ENCODE measurements at regions not wholly inside any gene's neighbourhood (a gene's known extent, or its start where the extent isn't known, plus 50 kb on each side); places are given as distances from the start of the nearest gene placed in this dataset.

DNA sequence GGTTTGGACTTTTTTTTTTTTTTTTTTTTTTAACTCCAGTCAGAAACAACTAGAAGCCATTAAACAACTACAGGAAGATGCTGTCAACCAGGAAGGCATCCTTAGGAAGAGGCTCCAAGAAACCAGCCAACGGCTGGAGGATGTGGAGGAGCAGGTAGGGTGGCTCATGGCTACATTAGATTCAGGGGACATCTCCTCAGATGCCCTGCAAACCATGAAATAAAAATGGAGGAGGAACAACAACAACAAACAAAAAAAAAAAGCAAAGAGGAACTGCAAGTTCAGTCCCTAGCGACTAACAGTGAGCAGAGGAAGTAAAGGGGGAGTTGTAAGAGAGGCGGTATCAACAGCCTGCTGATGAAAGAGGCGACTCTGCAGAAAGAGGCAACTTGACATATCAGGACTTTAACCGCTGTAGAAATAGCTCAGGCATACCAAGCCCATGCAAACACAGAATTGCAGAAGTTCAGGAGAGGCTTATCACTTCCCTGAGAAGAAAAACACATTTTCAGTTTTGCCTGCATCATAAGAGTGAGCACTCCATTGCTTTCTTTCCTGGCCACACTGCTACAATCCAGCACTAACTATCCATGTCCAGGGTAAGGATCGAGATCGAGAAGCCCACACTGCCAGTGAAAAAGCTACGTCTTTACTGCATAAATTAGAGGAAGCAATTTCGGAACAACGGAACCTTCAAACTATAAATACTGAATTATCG is 103.5 kb upstream of the BCAT1 start:
- no peak for DNase-seq (ENCODE audit: low spot score)
- no peak overlapping the region for H3K27ac ChIP-seq
- TF ChIP-seq, protein P1, sequence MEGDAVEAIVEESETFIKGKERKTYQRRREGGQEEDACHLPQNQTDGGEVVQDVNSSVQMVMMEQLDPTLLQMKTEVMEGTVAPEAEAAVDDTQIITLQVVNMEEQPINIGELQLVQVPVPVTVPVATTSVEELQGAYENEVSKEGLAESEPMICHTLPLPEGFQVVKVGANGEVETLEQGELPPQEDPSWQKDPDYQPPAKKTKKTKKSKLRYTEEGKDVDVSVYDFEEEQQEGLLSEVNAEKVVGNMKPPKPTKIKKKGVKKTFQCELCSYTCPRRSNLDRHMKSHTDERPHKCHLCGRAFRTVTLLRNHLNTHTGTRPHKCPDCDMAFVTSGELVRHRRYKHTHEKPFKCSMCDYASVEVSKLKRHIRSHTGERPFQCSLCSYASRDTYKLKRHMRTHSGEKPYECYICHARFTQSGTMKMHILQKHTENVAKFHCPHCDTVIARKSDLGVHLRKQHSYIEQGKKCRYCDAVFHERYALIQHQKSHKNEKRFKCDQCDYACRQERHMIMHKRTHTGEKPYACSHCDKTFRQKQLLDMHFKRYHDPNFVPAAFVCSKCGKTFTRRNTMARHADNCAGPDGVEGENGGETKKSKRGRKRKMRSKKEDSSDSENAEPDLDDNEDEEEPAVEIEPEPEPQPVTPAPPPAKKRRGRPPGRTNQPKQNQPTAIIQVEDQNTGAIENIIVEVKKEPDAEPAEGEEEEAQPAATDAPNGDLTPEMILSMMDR (conservative IDR thresholded peaks at IDR 0.05; ENCODE audit: low read depth) = no peak
- CTCF ChIA-PET = interaction anchor here (1.0 to 1.4 kb wide), 2 partner anchors 10 to 40 kb away, joined by 4 to 7 read pairs; no protein-coding TSS in a partner anchor
- POLR2A ChIA-PET (ENCODE audit: low non-redundant PET) = no interaction called here

DNA sequence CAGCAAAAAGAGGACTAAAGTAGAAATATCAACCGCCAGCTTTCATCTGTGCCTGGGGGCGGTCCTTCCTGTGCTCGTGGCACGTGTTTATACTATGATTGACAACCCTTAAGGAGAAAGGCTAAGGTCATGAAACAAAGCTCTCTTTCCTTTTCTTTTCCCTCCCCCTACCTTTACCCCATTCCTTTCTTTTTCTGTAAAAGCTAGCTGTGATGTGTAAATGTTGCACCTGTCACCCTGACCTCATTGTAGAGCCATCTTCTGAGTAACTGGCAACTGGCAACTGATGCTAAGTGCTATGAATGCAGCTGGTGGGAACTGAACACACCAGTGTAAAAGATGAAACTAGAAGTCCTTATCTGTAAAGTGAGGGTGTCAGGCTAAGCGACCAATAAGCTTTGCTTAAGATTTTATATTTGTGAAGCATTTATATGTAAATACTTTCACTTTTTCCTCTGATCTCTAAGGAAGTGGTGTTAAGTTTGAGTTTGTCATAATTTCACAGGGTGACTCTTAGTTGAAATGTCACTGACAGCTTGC is 102.8 kb upstream of the BCAT1 start:
- POLR2A ChIA-PET (ENCODE audit: low non-redundant PET) = no interaction called here
- CTCF ChIA-PET = no interaction called here
- no peak overlapping the region for H3K27ac ChIP-seq
- no peak for DNase-seq (ENCODE audit: low spot score)
- TF ChIP-seq, protein P1 (conservative IDR thresholded peaks at IDR 0.05; ENCODE audit: low read depth) = no peak

DNA sequence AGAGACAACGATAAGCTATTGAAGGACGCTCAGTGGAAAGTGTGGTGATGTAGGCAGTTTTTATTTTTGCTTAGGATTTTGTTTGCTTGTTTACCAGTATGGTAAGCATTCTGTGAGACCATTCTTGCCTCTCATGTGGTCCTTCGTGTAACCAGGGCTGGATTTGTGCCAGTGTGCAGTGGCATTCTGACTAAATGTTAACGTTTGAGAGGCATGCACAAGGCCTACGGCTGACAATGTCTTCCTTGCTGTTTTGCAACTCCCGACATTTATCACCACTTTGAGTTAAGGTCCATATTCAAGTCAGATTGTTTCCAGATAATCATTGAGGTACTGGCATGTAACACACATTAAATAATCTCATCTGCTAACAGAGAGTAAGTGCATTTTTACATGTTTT is 102.3 kb upstream of the BCAT1 start:
- POLR2A ChIA-PET (ENCODE audit: low non-redundant PET) = no interaction called here
- TF ChIP-seq, protein P1 (conservative IDR thresholded peaks at IDR 0.05; ENCODE audit: low read depth) = no peak
- H3K27ac ChIP-seq = no peak overlapping the region
- DNase-seq (ENCODE audit: low spot score) = no peak
- CTCF ChIA-PET = no interaction called here

DNA sequence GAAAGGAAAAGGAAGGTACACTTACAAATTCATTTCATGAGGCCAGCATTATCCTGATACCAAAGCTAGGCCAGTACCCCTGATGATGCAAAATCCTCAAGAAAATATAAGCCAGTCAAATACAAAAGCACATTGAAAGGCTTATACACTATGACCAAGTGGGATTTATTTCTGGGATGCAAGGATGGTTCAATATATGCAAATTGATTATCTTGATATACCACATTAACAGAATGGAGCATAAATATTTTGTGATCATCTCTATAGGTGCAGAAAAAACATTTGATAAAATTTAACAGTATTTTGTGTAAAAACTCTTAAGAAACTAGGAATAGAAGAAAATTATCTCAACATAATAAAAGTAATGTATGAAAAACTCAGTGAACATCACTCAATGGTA is 97.0 kb upstream of the BCAT1 start:
- ChIA-PET CTCF (interaction anchor here (0.7 kb wide), 1 partner anchor 287 kb away, joined by 3 read pairs; no protein-coding TSS in a partner anchor), POLR2A (ENCODE audit: low non-redundant PET) (no interaction called here)
- TF ChIP-seq, protein P1 (conservative IDR thresholded peaks at IDR 0.05; ENCODE audit: low read depth) = no peak
- H3K27ac ChIP-seq = no peak overlapping the region
- DNase-seq (ENCODE audit: low spot score) = no peak

DNA sequence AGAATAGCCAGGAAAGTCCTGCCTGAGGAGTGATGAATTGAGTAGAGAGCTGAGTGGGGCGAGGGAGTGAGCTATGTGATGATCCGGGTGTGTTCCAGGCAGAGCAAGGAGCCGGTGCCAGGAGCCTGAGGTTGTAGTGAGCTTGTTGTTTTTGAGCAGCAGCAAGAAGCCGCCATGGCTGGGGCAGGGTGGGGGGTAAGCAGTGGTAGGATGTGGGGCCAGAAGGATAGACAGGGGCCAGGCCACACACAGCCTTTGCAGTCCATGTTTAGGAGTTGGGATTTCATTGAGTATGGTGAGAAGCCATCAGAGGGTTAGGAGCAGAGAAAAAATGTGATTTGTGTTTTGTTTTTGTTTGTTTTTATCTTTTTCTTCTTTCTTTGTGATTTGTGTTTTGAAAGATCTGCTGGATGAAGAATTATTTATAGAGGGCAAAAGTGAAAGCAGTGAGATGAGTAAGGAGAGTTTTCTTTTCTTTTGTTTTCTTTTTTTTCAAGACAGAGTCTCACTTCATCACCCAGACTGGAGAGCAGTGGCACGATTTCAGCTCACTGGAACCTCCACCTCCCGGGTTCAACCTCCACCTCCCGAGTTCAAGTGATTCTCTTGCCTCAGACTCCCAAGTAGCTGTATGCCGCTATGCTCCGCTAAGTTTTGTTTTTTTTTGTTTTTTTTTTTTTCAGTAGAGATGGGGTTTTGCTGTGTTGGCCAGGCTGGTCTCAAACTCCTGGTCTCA is 92.3 kb upstream of the BCAT1 start:
- CTCF ChIA-PET = interaction anchor here (0.6 to 1.1 kb wide), 3 partner anchors 13 to 421 kb away, joined by 3 to 4 read pairs (median 3); no protein-coding TSS in a partner anchor
- TF ChIP-seq, protein P1 (conservative IDR thresholded peaks at IDR 0.05; ENCODE audit: low read depth) = no peak
- DNase-seq (ENCODE audit: low spot score) = no peak
- POLR2A ChIA-PET (ENCODE audit: low non-redundant PET) = no interaction called here
- no peak overlapping the region for H3K27ac ChIP-seq

DNA sequence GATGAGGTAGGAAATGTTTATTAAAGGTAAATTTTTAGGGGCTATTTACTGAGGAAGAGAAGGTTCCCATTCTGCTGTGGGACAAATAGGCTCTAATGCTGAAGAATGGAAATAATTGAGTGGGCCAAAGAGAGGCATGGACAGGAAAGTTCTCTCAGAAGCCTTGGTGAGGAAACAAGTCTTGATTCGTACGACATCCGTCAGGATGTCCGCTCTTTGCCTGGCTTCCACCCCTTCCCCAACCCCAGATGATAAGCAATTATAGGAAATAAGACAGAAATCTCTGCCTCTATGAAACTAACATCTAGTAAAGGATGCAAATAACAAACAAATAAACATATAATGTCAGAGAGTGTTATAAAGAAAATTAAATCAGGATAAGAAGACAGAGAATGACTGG is 91.7 kb upstream of the BCAT1 start:
- ChIA-PET CTCF (interaction anchor here (1.1 kb wide), 1 partner anchor 14 kb away, joined by 3 read pairs; no protein-coding TSS in a partner anchor), POLR2A (ENCODE audit: low non-redundant PET) (no interaction called here)
- TF ChIP-seq, protein P1 (conservative IDR thresholded peaks at IDR 0.05; ENCODE audit: low read depth) = no peak
- H3K27ac ChIP-seq = no peak overlapping the region
- DNase-seq (ENCODE audit: low spot score) = no peak

Data from RWPE1 (cell line).